ENCODE measurements at regions not wholly inside any gene's neighbourhood (a gene's known extent, or its start where the extent isn't known, plus 50 kb on each side); places are given as distances from the start of the nearest gene placed in this dataset.
"Not testable (repeated sequence)": the region's sequence is repeated elsewhere in the genome, so short reads cannot be mapped to it uniquely, and the experiment has no call there.

DNA sequence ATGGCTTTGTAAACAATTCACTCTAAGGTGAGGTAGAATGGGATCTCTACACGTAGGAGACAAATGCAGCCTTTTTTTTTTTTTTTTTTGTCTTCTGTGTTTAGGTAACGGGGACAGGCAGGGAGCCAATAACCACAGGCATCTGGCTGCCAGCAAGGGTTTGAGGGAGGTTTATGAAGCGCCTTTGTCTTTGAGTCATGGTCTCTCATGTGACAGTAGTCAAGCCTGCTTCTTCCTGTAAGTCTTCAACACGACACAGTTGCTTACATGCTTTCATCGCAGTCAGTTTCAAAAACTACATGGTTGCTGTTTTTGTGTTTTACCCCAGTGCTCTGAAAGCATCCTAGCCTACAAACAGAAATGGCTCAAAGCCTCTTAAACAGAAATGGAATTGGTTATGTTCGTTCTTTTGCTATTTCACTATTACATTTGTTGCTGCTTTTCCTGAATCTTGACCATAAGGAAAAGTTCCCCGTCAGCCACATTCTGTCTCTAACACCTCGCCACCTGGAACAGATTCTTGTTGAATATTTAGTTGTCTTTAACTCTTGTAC is 127.8 kb upstream of the METTL14 start:
- no peak for DNase-seq (ENCODE audit: low read depth)

DNA sequence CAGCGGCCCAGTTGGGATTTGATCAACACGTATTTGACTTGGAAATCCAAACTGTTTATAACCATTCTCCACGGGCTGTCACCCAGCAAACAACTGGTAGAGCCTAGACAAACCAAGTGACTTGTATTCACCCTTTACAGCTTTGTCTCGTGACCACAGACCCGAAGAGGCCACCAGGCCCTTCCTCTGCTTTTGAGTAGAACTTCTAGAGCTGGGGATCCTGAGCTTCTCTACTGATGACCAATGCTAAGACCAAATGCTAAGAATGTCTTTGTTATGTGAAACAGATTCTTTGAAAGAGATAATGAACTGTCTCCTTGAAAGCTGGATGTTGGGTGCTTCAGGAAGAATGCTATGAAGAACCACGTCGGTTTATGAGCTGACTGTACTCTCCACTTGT is 127.0 kb upstream of the METTL14 start:
- not testable (repeated sequence) for H3K4me3 ChIP-seq (ENCODE audit: low read depth, low read length); DNase-seq (ENCODE audit: low read depth)

More for the DNA sequence above, 127.8 kb upstream of the METTL14 start:
- H3K4me3 ChIP-seq (ENCODE audit: low read depth, low read length), result no peak overlapping the region
- TF ChIP-seq, protein P1, sequence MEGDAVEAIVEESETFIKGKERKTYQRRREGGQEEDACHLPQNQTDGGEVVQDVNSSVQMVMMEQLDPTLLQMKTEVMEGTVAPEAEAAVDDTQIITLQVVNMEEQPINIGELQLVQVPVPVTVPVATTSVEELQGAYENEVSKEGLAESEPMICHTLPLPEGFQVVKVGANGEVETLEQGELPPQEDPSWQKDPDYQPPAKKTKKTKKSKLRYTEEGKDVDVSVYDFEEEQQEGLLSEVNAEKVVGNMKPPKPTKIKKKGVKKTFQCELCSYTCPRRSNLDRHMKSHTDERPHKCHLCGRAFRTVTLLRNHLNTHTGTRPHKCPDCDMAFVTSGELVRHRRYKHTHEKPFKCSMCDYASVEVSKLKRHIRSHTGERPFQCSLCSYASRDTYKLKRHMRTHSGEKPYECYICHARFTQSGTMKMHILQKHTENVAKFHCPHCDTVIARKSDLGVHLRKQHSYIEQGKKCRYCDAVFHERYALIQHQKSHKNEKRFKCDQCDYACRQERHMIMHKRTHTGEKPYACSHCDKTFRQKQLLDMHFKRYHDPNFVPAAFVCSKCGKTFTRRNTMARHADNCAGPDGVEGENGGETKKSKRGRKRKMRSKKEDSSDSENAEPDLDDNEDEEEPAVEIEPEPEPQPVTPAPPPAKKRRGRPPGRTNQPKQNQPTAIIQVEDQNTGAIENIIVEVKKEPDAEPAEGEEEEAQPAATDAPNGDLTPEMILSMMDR (IDR thresholded peaks at IDR 0.05; ENCODE audit: low read depth, low read length, missing control alignments), result no peak

DNA sequence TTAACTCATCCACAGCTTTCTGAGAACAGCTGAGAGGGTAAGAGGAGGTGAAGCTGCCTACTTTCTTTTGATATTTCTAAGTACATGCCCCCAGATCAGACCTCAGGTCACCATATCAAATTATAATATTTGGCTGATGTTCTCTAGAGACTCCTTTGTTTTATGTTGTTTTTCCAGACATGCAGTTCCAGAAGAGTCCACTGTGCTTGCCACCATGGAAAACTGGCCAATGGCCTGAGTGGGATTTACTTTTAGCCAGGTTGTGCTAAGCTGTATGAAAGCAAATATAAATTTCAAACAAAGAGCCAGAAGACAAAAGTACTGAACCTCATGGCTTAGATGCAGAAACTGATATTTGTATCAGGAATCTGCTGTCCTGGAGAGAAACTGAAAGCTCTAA is 123.6 kb upstream of the METTL14 start:
- DNase-seq (ENCODE audit: low read depth), result not testable (repeated sequence)

DNA sequence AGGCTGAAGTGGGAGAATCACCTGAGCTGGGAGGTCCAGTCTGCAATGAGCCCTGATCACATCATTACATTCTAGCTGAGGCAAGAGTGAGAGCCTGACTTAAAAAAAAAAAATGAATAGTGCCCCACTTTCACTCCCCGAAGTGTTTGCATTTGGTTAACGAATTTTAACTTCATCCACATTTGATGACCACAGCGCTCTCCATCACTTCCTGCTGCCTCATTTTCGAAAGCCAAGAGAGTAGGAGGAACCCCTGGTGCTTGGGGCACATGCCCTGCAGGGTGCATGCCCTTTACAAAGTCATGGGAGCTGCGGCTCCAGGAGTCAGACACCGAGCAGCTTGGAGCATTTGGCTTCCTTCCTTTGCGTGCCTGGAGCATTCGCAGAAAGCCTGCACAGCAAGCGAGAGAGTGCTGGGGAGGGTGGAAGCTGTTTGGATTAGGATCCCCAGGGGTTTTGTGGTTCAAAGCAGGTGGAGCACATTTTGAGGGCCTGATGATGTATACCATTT is 119.1 kb upstream of the METTL14 start:
- H3K4me3 ChIP-seq (ENCODE audit: low read depth, low read length); DNase-seq (ENCODE audit: low read depth): not testable (repeated sequence)

More for the DNA sequence above, 123.6 kb upstream of the METTL14 start:
- H3K4me3 ChIP-seq (ENCODE audit: low read depth, low read length), result not testable (repeated sequence)

DNA sequence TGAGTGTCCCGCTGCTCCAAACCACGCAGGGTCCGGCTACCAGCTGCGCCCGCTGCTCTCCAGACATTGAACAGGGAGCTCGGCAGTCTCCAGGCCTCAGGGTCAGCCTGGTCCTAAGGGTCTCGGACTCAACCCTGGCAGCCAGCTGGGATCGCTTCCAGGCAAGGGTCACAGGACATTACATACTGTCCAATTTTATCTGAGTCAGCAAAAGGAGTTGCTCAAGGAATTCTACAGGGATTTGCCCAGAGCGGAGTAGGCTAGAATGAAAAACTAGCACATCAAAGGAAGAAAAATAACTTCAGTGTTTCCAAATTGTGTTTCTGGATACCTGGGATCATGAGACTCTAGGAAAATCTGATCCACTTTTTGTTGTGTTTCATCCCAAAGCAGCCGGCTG is 112.2 kb upstream of the METTL14 start:
- not testable (repeated sequence) for DNase-seq (ENCODE audit: low read depth); H3K4me3 ChIP-seq (ENCODE audit: low read depth, low read length)

DNA sequence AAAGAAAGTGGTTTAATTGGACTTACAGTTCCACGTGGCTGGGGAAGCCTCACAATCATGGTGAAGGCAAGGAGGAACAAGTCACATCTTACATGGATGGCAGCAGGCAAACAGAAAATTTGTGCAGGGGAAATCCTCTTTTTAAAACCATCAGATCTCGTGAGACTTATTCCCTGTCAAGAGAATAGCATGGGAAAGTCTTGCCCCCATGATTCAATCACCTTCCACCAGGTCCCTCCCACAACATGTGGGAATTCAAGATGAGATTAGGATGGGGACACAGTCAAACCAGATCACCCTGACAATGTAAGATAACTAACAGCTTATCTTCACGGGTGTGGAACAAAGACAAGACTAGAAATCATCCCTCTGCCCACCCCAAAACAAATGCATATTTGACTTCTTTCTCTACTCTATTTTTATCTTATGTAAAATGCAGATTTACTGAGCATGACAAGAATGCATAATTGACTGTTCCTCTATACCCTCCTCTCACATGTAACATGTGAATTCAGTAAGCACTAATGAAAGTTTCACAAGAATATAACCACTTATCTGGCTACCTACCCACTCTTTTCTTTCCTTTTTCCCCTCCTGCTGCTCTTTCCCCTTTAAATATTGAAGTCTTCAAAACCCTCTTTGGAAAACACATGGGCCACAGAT is 110.8 kb upstream of the METTL14 start:
- DNase-seq (ENCODE audit: low read depth); H3K4me3 ChIP-seq (ENCODE audit: low read depth, low read length): not testable (repeated sequence)

DNA sequence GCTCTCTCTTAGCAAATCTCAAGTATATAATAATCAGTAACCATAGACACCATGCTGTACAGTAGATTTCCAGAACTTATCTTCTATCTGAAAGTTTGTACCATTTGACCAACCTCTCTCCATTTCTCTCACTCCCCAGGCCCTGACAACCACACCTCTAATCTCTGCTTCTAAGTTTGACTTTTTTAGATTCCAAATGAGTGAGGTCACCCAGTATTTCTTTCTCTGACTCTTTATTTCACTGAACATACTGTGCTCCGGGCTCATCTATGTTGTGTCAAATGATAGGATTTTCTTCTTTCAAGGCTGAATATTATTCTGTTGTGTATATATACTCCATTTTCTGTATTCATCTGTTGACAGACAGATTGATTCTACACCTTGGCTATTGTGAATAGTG is 110.1 kb upstream of the METTL14 start:
- not testable (repeated sequence) for DNase-seq (ENCODE audit: low read depth); H3K4me3 ChIP-seq (ENCODE audit: low read depth, low read length)

DNA sequence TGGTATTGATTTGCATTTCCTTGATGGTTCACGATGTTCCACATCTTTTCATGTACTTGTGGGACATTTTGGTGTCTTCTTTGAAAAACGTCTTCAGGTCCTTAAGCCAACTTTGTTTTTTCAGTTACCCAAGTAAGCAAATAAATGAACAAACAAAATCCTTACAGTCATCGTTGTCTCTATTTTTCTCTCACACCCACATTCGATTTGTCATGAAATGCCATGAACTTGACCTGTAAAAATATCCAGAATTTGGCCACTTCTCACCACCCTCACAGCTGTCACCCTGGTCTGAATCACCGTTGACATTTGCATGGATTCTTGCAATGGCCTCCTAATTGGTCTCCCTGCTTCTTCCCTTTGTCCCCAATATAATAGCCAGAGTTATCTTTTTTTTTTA is 109.5 kb upstream of the METTL14 start:
- H3K4me3 ChIP-seq (ENCODE audit: low read depth, low read length); DNase-seq (ENCODE audit: low read depth): not testable (repeated sequence)

DNA sequence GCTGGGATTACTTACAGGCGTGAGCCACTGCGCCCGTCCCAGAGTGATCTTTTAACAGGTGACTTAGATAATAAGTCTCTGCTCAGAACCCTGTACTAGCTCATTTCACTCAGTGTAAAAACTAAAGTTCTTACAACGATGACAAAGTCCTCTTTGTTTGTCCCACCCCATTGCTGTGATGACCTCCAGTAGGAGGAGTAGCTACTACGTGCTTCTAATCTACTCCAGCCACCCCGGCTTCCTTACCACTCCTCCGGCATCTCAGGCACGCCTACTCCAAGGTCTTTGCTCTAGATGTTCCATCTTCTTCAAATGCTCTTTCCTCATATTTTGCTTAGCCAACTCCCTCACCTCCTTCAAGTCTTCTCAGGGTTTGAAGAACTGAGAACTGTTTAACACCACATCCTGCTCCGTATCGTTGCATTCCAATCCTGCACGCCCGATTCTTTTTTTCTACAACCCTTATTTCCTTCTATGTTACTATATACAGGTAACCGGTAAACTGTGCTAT is 108.4 kb upstream of the METTL14 start:
- DNase-seq (ENCODE audit: low read depth), result not testable (repeated sequence)

DNA sequence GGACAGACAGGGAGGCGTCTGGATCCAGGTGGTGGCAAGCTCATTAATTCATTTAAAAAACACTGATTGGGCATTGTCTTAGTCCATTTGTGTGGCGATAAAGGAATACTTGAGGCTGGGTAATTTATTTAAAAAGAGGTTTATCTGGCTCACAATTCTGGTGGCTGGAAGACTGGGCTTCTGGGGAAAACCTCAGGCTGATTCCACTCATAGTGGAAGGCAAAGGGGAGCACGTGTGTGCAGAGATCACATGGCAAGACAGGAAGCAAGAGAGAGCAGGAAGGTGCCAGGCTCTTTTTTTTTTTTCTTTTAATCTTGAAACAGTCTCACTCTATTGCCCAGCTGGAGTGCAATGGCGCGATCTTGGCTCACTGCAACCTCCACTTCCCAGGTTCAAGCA is 100.2 kb upstream of the METTL14 start:
- no peak overlapping the region for H3K4me3 ChIP-seq (ENCODE audit: low read depth, low read length)
- no peak for DNase-seq (ENCODE audit: low read depth)
- TF ChIP-seq, protein P1 (IDR thresholded peaks at IDR 0.05; ENCODE audit: low read depth, low read length, missing control alignments), result no peak

More for the DNA sequence above, 108.4 kb upstream of the METTL14 start:
- not testable (repeated sequence) for H3K4me3 ChIP-seq (ENCODE audit: low read depth, low read length)

DNA sequence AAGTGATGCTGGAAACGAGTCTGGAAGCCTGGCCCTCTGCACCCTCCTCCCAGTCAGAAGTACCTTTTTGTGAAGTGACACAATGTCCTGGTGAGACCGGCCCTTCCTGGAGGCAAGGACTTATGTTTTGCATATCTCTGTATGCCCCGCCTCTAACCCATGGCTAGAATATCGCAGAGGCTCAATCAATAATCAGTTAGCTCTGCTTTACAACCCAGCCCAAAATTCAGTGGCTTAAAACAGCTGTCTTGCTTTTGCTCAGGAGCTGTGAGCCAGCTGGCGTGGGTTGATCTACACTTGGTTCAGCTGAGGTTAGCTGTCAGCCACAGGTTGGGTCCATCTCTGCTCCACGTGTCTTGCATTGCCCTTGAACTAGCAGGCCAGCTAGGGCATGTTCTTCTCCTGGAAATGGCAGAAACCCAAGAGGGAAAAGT is 98.8 kb upstream of the METTL14 start:
- TF ChIP-seq, protein P1 (IDR thresholded peaks at IDR 0.05; ENCODE audit: low read depth, low read length, missing control alignments), result no peak
- no peak for DNase-seq (ENCODE audit: low read depth)
- no peak overlapping the region for H3K4me3 ChIP-seq (ENCODE audit: low read depth, low read length)

Measured in GM12864 (cell line).